ENCODE measurements at regions not wholly inside any gene's neighbourhood (a gene's known extent, or its start where the extent isn't known, plus 50 kb on each side); places are given as distances from the start of the nearest gene placed in this dataset.

- intact Hi-C loops (cut with micrococcal nuclease) = no loop called here
- no peak for ATAC-seq
- Mint-ChIP-seq H3K36me3 (no peaks in the 10 kb centered on the region), H3K27ac (no peak overlapping the region), H3K4me3 (no peak overlapping the region), H3K27me3 (no peaks in the 10 kb centered on the region), H3K4me1 (peaks cover 0 to 1% (median 0%) of the 10 kb centered on the region in 7 donors), H3K9me3 (peaks cover 0 to 7% (median 0%) of the 10 kb centered on the region in 11 donors)
- Histone ChIP-seq H3K9me3 (ENCODE audit: control insufficient read depth in 2 of 3, low read length in 3 of 3) (no peaks in the 10 kb centered on the region), H3K27ac (ENCODE audit: low read depth, low read length) (no peak overlapping the region), H3K4me1 (ENCODE audit: control insufficient read depth in 2 of 2, insufficient read depth in 2 of 2, low read length in 2 of 2) (no peaks in the 10 kb centered on the region), H3K36me3 (ENCODE audit: control insufficient read depth in 2 of 3, insufficient read depth in 3 of 3, low read length in 3 of 3) (no peaks in the 10 kb centered on the region), H3K27me3 (ENCODE audit: control insufficient read depth in 2 of 2, insufficient read depth in 2 of 2, low read length in 2 of 2) (no peaks in the 10 kb centered on the region), H3K4me3 (ENCODE audit: low read length) (no peak overlapping the region)
- ChIA-PET POLR2A (no interaction called here), CTCF (no interaction called here)
- DNase-seq = no peak
Observed at GRCh38 chr3:59660376-59660775, 610.6 kb upstream of the CFAP20DC start.

DNA sequence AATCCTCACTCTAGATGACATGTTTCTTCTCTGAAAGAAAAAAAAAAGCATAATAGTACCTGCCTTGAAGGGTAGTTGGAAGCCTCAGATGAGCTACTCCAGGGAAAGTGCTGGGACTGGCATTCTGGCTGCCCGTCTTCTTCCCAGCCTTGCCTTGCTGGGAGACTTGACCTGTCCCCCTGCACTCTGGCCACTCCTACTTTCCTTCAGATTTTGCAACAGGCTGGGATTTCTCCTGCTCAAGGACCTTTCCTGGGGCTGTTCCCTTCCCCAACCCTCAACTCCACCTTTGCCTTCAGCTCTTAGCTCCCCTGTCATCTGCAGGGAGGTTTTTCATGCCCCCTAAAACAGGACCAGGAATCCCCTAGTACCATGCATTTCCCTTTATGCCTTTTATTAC is 609.9 kb upstream of the CFAP20DC start:
- no peaks in the 10 kb centered on the region for H3K27me3 ChIP-seq (ENCODE audit: control insufficient read depth in 2 of 2, insufficient read depth in 2 of 2, low read length in 2 of 2)
- H3K4me3 Mint-ChIP-seq = no peak overlapping the region
- DNase-seq (no peak), ATAC-seq (no peak)
- H3K27ac ChIP-seq (ENCODE audit: low read depth, low read length) = no peak overlapping the region
- H3K36me3 Mint-ChIP-seq = no peaks in the 10 kb centered on the region
- H3K27ac Mint-ChIP-seq = no peak overlapping the region
- intact Hi-C loops (cut with micrococcal nuclease) = no loop called here
- ChIA-PET POLR2A (no interaction called here), CTCF (no interaction called here)
- H3K4me1 ChIP-seq (ENCODE audit: control insufficient read depth in 2 of 2, insufficient read depth in 2 of 2, low read length in 2 of 2) = no peaks in the 10 kb centered on the region
- H3K9me3 ChIP-seq (ENCODE audit: control insufficient read depth in 2 of 3, low read length in 3 of 3) = no peaks in the 10 kb centered on the region
- no peaks in the 10 kb centered on the region for H3K36me3 ChIP-seq (ENCODE audit: control insufficient read depth in 2 of 3, insufficient read depth in 3 of 3, low read length in 3 of 3)
- no peaks in the 10 kb centered on the region for H3K27me3 Mint-ChIP-seq
- peaks cover 0 to 1% (median 0%) of the 10 kb centered on the region in 7 donors for H3K4me1 Mint-ChIP-seq
- no peak overlapping the region for H3K4me3 ChIP-seq (ENCODE audit: low read length)
- H3K9me3 Mint-ChIP-seq = peaks cover 0 to 7% (median 0%) of the 10 kb centered on the region in 11 donors

GRCh38 chr3:59658866-59659265 is 609.0 kb upstream of the CFAP20DC start:
- no peaks in the 10 kb centered on the region for H3K36me3 Mint-ChIP-seq
- H3K4me3 Mint-ChIP-seq = no peak overlapping the region
- H3K4me1 Mint-ChIP-seq = peaks cover 0 to 1% (median 0%) of the 10 kb centered on the region in 7 donors
- H3K27me3 Mint-ChIP-seq = no peaks in the 10 kb centered on the region
- H3K4me3 ChIP-seq (ENCODE audit: low read length) = no peak overlapping the region
- ATAC-seq (no peak), DNase-seq (no peak)
- peaks cover 0 to 6% (median 0%) of the 10 kb centered on the region in 11 donors for H3K9me3 Mint-ChIP-seq
- CTCF ChIA-PET = no interaction called here
- no peaks in the 10 kb centered on the region for H3K9me3 ChIP-seq (ENCODE audit: control insufficient read depth in 2 of 3, low read length in 3 of 3)
- intact Hi-C loops (cut with micrococcal nuclease) = no loop called here
- H3K27me3 ChIP-seq (ENCODE audit: control insufficient read depth in 2 of 2, insufficient read depth in 2 of 2, low read length in 2 of 2) = no peaks in the 10 kb centered on the region
- H3K27ac Mint-ChIP-seq = no peak overlapping the region
- H3K4me1 ChIP-seq (ENCODE audit: control insufficient read depth in 2 of 2, insufficient read depth in 2 of 2, low read length in 2 of 2) = no peaks in the 10 kb centered on the region
- H3K27ac ChIP-seq (ENCODE audit: low read depth, low read length) = no peak overlapping the region
- H3K36me3 ChIP-seq (ENCODE audit: control insufficient read depth in 2 of 3, insufficient read depth in 3 of 3, low read length in 3 of 3) = no peaks in the 10 kb centered on the region
- POLR2A ChIA-PET = no interaction called here

GRCh38 chr3:59658274-59658673 is 608.4 kb upstream of the CFAP20DC start:
- Histone ChIP-seq H3K4me3 (ENCODE audit: low read length) (no peak overlapping the region), H3K27me3 (ENCODE audit: control insufficient read depth in 2 of 2, insufficient read depth in 2 of 2, low read length in 2 of 2) (no peaks in the 10 kb centered on the region), H3K27ac (ENCODE audit: low read depth, low read length) (no peak overlapping the region), H3K36me3 (ENCODE audit: control insufficient read depth in 2 of 3, insufficient read depth in 3 of 3, low read length in 3 of 3) (no peaks in the 10 kb centered on the region), H3K4me1 (ENCODE audit: control insufficient read depth in 2 of 2, insufficient read depth in 2 of 2, low read length in 2 of 2) (no peaks in the 10 kb centered on the region), H3K9me3 (ENCODE audit: control insufficient read depth in 2 of 3, low read length in 3 of 3) (no peaks in the 10 kb centered on the region)
- Mint-ChIP-seq H3K4me3 (no peak overlapping the region), H3K27me3 (peaks cover 0 to 3% (median 0%) of the 10 kb centered on the region in 5 donors), H3K9me3 (peaks cover 0 to 5% (median 0%) of the 10 kb centered on the region in 11 donors), H3K36me3 (no peaks in the 10 kb centered on the region), H3K4me1 (peaks cover 0 to 1% (median 0%) of the 10 kb centered on the region in 7 donors), H3K27ac (no peak overlapping the region)
- ChIA-PET CTCF (no interaction called here), POLR2A (no interaction called here)
- intact Hi-C loops (cut with micrococcal nuclease) = no loop called here
- no peak for DNase-seq
- ATAC-seq = no peak

GRCh38 chr3:59655418-59656015 is 605.7 kb upstream of the CFAP20DC start:
- ChIA-PET POLR2A (no interaction called here), CTCF (no interaction called here)
- H3K4me3 ChIP-seq (ENCODE audit: low read length) = no peak overlapping the region
- no peaks in the 10 kb centered on the region for H3K27me3 ChIP-seq (ENCODE audit: control insufficient read depth in 2 of 2, insufficient read depth in 2 of 2, low read length in 2 of 2)
- Mint-ChIP-seq H3K4me3 (no peak overlapping the region), H3K4me1 (peaks cover 0 to 1% (median 0%) of the 10 kb centered on the region in 7 donors), H3K9me3 (peaks cover 2 to 23% (median 9%) of the 10 kb centered on the region in 11 donors), H3K36me3 (peaks cover 0 to 5% (median 1%) of the 10 kb centered on the region in 5 donors), H3K27me3 (peaks cover 0 to 3% (median 0%) of the 10 kb centered on the region in 5 donors), H3K27ac (peak overlapping the region in 1 of 9 donors; percentile 29)
- H3K36me3 ChIP-seq (ENCODE audit: control insufficient read depth in 2 of 3, insufficient read depth in 3 of 3, low read length in 3 of 3) = no peaks in the 10 kb centered on the region
- DNase-seq (no peak), ATAC-seq (no peak)
- H3K9me3 ChIP-seq (ENCODE audit: control insufficient read depth in 2 of 3, low read length in 3 of 3) = peaks cover 0 to 1% (median 0%) of the 10 kb centered on the region in 3 experiments
- H3K4me1 ChIP-seq (ENCODE audit: control insufficient read depth in 2 of 2, insufficient read depth in 2 of 2, low read length in 2 of 2) = no peaks in the 10 kb centered on the region
- intact Hi-C loops (cut with micrococcal nuclease) = no loop called here
- no peak overlapping the region for H3K27ac ChIP-seq (ENCODE audit: low read depth, low read length)

DNA sequence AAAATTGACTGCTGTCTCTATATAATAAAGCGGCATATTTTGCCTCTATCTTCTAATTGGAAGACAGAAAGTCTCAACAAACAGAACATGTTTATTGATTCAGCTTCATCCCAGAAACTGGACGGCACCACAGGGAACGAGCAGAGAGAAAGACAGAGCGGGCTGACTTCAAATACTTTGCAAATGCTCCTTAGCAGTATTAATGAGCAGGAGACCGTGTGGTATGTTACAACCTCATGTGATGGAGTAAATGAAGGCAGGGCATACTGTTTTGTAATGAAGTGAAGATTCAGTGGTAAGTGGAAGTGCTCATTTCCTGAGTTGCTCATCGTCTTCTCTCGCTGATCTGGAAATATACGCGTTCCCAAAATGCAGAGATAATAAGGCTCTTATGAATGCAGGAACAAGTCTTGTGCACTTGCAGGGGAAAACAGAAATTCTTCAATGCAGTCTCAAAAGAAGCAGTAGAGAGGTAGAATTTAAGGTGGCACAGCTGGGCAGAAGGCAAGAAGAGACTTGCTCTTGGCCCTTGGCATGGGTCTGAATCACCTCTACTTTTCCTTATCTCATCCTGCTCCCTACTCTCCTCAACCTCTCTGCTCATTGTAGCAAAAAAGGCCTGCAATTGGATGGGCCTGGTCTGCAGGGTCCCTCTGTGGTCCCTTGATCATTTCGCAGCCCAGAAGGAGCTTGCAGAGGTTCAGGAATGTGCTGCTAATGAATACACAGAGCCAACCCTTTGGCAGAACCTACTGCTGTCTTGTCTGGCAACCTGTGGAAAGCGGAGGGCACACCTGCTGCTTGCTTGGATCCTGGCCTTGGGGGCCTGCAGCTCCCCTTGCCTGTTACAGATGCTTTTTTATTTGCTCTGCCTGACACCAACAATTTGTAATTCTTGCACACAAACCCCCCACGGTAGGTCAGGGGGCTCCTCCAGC is 604.9 kb upstream of the CFAP20DC start:
- peaks cover 8 to 31% (median 16%) of the 10 kb centered on the region in 11 donors for H3K9me3 Mint-ChIP-seq
- Histone ChIP-seq H3K27ac (ENCODE audit: low read depth, low read length) (no peak overlapping the region), H3K4me1 (ENCODE audit: control insufficient read depth in 2 of 2, insufficient read depth in 2 of 2, low read length in 2 of 2) (no peaks in the 10 kb centered on the region), H3K9me3 (ENCODE audit: control insufficient read depth in 2 of 3, low read length in 3 of 3) (peaks cover 0 to 8% (median 0%) of the 10 kb centered on the region in 3 experiments), H3K27me3 (ENCODE audit: control insufficient read depth in 2 of 2, insufficient read depth in 2 of 2, low read length in 2 of 2) (no peaks in the 10 kb centered on the region), H3K36me3 (ENCODE audit: control insufficient read depth in 2 of 3, insufficient read depth in 3 of 3, low read length in 3 of 3) (no peaks in the 10 kb centered on the region), H3K4me3 (ENCODE audit: low read length) (no peak overlapping the region)
- peaks cover 0 to 1% (median 0%) of the 10 kb centered on the region in 7 donors for H3K4me1 Mint-ChIP-seq
- peaks cover 0 to 9% (median 5%) of the 10 kb centered on the region in 5 donors for H3K36me3 Mint-ChIP-seq
- intact Hi-C loops (cut with micrococcal nuclease) = no loop called here
- ATAC-seq (no peak), DNase-seq (no peak)
- ChIA-PET POLR2A (no interaction called here), CTCF (no interaction called here)
- no peak overlapping the region for H3K4me3 Mint-ChIP-seq
- H3K27ac Mint-ChIP-seq = no peak overlapping the region
- peaks cover 0 to 3% (median 0%) of the 10 kb centered on the region in 5 donors for H3K27me3 Mint-ChIP-seq
